ENCODE measurements at regions not wholly inside any gene's neighbourhood (a gene's known extent, or its start where the extent isn't known, plus 50 kb on each side); places are given as distances from the start of the nearest gene placed in this dataset.

GRCh38 chr14:48251290-48251689 is 575.9 kb upstream of the MDGA2 start:
- no peak for TF ChIP-seq POLR2A (IDR thresholded peaks at IDR 0.05)
- no peak for TF ChIP-seq CTCF (IDR thresholded peaks at IDR 0.05)

Measured in uterus (tissue), 2 donors.